GM23248 (cell line): ENCODE measurements at regions not wholly inside any gene's neighbourhood (a gene's known extent, or its start where the extent isn't known, plus 50 kb on each side); places are given as distances from the start of the nearest gene placed in this dataset.
"Not testable (repeated sequence)": the region's sequence is repeated elsewhere in the genome, so short reads cannot be mapped to it uniquely, and the experiment has no call there.

Experiments used
- DNase-seq: peaks from one replicate; pipeline ENCODE4 v3.0.0-alpha.2; 2015
- H2AFZ ChIP-seq: fragments of 200-600 bp; sonication (generic); 2 replicates; pipeline ENCODE4 v1.6.1; 2016; ENCODE audit warnings: antibody characterized with exemption
- H3F3A ChIP-seq: fragments of 200-600 bp; sonication (generic); 2 replicates; pipeline ENCODE4 v1.6.1; 2016; ENCODE audit warnings: mild to moderate bottlenecking, antibody characterized with exemption, mixed run types; ENCODE audit not compliant: insufficient read depth
- H3K27ac ChIP-seq: fragments of 200-600 bp; sonication (generic); 2 replicates; pipeline ENCODE4 v1.5.1; 2016; ENCODE audit warnings: mild to moderate bottlenecking
- H3K27me3 ChIP-seq: fragments of 200-600 bp; sonication (generic); replicated peaks from 2 replicates; pipeline ENCODE4 v1.6.1; 2016; ENCODE audit warnings: mild to moderate bottlenecking; ENCODE audit not compliant: insufficient read depth
- H3K36me3 ChIP-seq: fragments of 200-600 bp; sonication (generic); 2 replicates; pipeline ENCODE4 v1.6.1; 2016; ENCODE audit warnings: low read depth, mild to moderate bottlenecking
- H3K4me1 ChIP-seq: fragments of 200-600 bp; sonication (generic); 2 replicates; pipeline ENCODE4 v1.6.1; 2016; ENCODE audit warnings: mild to moderate bottlenecking; ENCODE audit not compliant: insufficient read depth
- H3K4me2 ChIP-seq: fragments of 200-600 bp; sonication (generic); one replicate; pipeline ENCODE4 v1.6.1; 2016; ENCODE audit warnings: mild to moderate bottlenecking; ENCODE audit not compliant: unreplicated experiment
- H3K4me3 ChIP-seq: fragments of 200-600 bp; sonication (generic); 2 replicates; pipeline ENCODE4 v1.5.1; 2016; ENCODE audit warnings: mild to moderate bottlenecking
- H3K79me2 ChIP-seq: fragments of 200-600 bp; sonication (generic); 2 replicates; pipeline ENCODE4 v1.6.1; 2016; ENCODE audit warnings: mild to moderate bottlenecking; ENCODE audit not compliant: insufficient read depth
- H3K9ac ChIP-seq: fragments of 200-600 bp; sonication (generic); 2 replicates; pipeline ENCODE4 v1.6.1; 2016; ENCODE audit warnings: mild to moderate bottlenecking
- H3K9me2 ChIP-seq: fragments of 200-600 bp; sonication (generic); 2 replicates; pipeline ENCODE4 v1.6.1; 2016; ENCODE audit warnings: mixed run types, mild to moderate bottlenecking, moderate library complexity; ENCODE audit not compliant: insufficient read depth
- H3K9me3 ChIP-seq: fragments of 200-600 bp; sonication (generic); one replicate; pipeline ENCODE4 v1.6.1; 2017; ENCODE audit warnings: low read depth
- H4K20me1 ChIP-seq: fragments of 200-600 bp; sonication (generic); 2 replicates; pipeline ENCODE4 v1.6.0; 2016; ENCODE audit not compliant: insufficient read depth
- EZH2 ChIP-seq: fragments of 200-600 bp; sonication (generic); IDR thresholded peaks from 2 replicates; pipeline ENCODE4 v1.6.1; 2018; ENCODE audit warnings: antibody characterized with exemption, mild to moderate bottlenecking; ENCODE audit not compliant: insufficient read depth, poor library complexity, severe bottlenecking
- EZH2phosphoT487 ChIP-seq: fragments of 200-600 bp; sonication (generic); IDR thresholded peaks from 2 replicates; pipeline ENCODE4 v1.6.1; 2018; ENCODE audit warnings: antibody characterized with exemption, moderate library complexity, mild to moderate bottlenecking, low read depth; ENCODE audit not compliant: insufficient read depth
- WGBS, 2 experiments: methylation state at CpG; one replicate each; pipeline ENCODE4 v1.1.6; 2015 to 2017; ENCODE audit warnings: low lambda C conversion rate in 2 of 2, low coverage in 1 of 2; ENCODE audit errors: missing lambda C conversion rate in 2 of 2; 5-methylcytosine and 5-hydroxymethylcytosine counted together
- in situ Hi-C: fragments of 300-500 bp; cut with MboI; formaldehyde crosslinking; loops from 2 replicates; pipeline ENCODE4 v1.15.0; 2020

DNA sequence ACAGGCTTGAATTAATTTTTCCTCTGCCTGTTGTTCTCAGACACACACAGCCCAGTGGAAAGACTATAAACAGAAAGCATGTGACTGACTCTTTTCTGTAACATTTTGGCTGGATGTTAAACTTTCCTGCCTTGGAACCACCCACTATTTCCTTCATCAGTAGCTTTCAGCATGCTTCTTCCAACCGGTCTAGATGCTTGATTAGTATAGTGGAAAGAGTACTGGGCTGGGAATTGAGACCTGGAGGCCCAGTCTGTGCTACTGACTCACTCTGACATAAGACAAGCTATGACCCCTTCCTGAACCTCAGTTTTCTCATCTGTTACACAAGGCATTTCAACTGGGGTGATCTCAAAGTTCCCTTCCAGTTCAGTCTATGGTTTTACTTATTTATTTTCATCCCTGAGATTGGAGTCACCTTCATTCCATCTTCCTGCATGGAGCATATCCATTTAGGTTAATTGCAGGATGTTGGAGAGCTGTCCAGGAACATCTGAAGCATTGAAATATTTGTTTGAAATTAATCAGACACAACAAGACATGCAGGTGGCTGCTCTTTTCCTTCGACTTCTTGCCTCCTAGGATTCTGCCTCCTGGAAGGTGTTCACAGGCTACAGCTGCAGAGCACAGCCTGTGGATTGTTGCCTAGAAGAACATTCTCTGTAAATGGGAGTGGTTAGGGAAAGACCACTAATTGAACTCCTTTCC lies 173.4 kb downstream of the RTL9 start:
- in situ Hi-C loops: no loop called here
- Histone ChIP-seq H3K4me3 (no peak overlapping the region), H3K27me3 (no peaks in the 10 kb centered on the region), H3K36me3 (no peaks in the 10 kb centered on the region), H4K20me1 (no peaks in the 10 kb centered on the region), H3K9ac (no peak overlapping the region), H3K9me2 (no peaks in the 10 kb centered on the region), H3K27ac (no peak overlapping the region), H3K4me2 (no peak overlapping the region), H3K79me2 (no peaks in the 10 kb centered on the region), H3F3A (no peaks in the 10 kb centered on the region), H3K4me1 (no peaks in the 10 kb centered on the region), H3K9me3 (no peaks in the 10 kb centered on the region), H2AFZ (no peak overlapping the region)
- no peak for TF ChIP-seq EZH2phosphoT487
- TF ChIP-seq EZH2: no peak
- DNase-seq: peak; percentile 36
- whole genome bisulfite sequencing, 2 experiments: 41 to 60% methylated on average over 2 of the region's 2 CpGs

DNA sequence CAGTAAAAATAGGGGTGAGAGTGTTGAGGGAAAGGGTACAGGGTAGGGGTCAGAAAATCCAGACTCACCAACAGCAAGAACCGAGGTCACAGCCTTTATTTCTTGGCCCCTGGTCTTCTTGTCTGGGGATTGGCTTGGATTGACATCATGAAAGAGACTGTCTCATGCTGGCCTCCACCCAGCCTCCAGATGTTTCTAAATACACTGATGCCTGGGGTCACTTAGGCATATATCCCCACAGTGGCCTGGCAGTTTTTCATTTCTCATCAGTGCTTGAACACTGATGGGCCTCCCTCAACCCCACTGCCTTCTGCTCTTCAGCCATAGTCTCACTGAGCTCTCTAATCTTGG lies 173.9 kb downstream of the RTL9 start:
- Histone ChIP-seq H4K20me1 (no peaks in the 10 kb centered on the region), H3K4me1 (no peaks in the 10 kb centered on the region), H3K79me2 (no peaks in the 10 kb centered on the region), H3K4me3 (no peak overlapping the region), H2AFZ (no peak overlapping the region), H3K4me2 (no peak overlapping the region), H3K27ac (no peak overlapping the region), H3K9ac (no peak overlapping the region), H3K27me3 (no peaks in the 10 kb centered on the region), H3F3A (no peaks in the 10 kb centered on the region), H3K9me3 (no peaks in the 10 kb centered on the region), H3K9me2 (no peaks in the 10 kb centered on the region), H3K36me3 (no peaks in the 10 kb centered on the region)
- 9 to 13% methylated on average over 1 of the region's 1 CpG for WGBS, 2 experiments
- no peak for TF ChIP-seq EZH2
- no peak for TF ChIP-seq EZH2phosphoT487
- no peak for DNase-seq
- in situ Hi-C loops: no loop called here

DNA sequence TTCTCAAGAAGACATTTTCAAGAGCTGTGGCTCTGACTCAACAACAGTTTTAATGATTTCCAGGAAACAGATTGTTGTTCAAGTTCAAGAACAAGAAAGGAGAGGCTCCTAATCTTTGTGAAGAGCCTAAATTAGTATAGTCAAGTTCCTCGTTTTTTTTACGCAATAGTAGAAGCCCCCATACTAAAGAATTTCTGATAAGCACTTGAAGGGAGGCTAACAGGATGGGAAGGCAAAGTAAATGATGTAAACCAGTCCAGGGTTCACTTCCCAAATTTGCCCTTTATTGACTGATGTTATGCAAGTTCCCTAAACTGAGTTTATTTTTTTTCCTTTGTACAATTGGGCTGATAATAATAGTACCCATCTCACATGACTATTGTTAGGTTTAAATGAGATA lies 178.2 kb downstream of the RTL9 start:
- no peak overlapping the region for H2AFZ ChIP-seq
- no peaks in the 10 kb centered on the region for H3K27me3 ChIP-seq
- no peak overlapping the region for H3K4me2 ChIP-seq
- DNase-seq: no peak
- in situ Hi-C loops: no loop called here
- H3K9me2 ChIP-seq: no peaks in the 10 kb centered on the region
- no peaks in the 10 kb centered on the region for H3K4me1 ChIP-seq
- H3K36me3 ChIP-seq: no peaks in the 10 kb centered on the region
- TF ChIP-seq EZH2 (no peak), EZH2phosphoT487 (no peak)
- no peaks in the 10 kb centered on the region for H3K9me3 ChIP-seq
- no peaks in the 10 kb centered on the region for H3F3A ChIP-seq
- 49 to 58% methylated on average over 2 of the region's 2 CpGs for WGBS, 2 experiments
- H3K4me3 ChIP-seq: no peak overlapping the region
- no peaks in the 10 kb centered on the region for H4K20me1 ChIP-seq
- H3K79me2 ChIP-seq: no peaks in the 10 kb centered on the region
- H3K27ac ChIP-seq: no peak overlapping the region
- H3K9ac ChIP-seq: no peak overlapping the region

DNA sequence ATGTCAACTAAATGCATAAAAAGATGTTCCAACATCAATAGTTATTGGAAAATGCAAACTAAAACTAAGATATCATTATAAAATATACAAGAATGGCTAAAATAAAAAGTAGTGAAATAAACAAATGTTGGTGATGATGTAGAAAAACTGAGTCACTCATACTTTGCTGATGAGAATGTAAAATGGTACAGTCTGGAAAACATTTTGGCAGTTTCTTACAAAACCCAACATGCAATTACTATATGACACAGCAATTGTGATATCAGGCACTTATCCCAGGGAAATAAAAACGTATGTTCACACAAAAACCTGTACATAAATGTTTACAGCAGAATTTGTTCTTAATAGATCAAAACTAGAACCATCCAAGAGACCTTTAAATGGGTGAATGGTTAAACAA lies 182.6 kb downstream of the RTL9 start:
- peak; percentile 41 for DNase-seq
- Histone ChIP-seq H3K27ac (no peak overlapping the region), H3K9me2 (no peaks in the 10 kb centered on the region), H3K27me3 (no peaks in the 10 kb centered on the region), H4K20me1 (no peaks in the 10 kb centered on the region), H2AFZ (no peak overlapping the region), H3F3A (no peaks in the 10 kb centered on the region), H3K4me3 (no peak overlapping the region), H3K36me3 (no peaks in the 10 kb centered on the region), H3K4me1 (no peaks in the 10 kb centered on the region), H3K9ac (no peak overlapping the region), H3K79me2 (no peaks in the 10 kb centered on the region), H3K9me3 (no peaks in the 10 kb centered on the region), H3K4me2 (no peak overlapping the region)
- no peak for TF ChIP-seq EZH2phosphoT487
- TF ChIP-seq EZH2: no peak
- WGBS, 2 experiments: 38 to 39% methylated on average over 1 of the region's 1 CpG
- in situ Hi-C loops: no loop called here

DNA sequence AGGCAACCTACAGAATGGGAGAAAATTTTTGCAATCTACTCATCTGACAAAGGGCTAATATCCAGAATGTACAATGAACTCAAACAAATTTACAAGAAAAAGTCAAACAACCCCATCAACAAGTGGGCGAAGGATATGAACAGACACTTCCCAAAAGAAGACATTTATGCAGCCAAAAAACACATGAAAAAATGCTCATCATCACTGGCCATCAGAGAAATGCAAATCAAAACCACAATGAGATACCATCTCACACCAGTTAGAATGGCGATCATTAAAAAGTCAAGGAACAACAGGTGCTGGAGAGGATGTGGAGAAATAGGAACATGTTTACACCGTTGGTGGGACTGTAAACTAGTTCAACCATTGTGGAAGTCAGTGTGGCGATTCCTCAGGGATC lies 192.2 kb downstream of the RTL9 start:
- H3K9me2 ChIP-seq, in situ Hi-C loops, DNase-seq, H3K36me3 ChIP-seq, H3K27ac ChIP-seq, H4K20me1 ChIP-seq, H3K9me3 ChIP-seq, H3K79me2 ChIP-seq, H2AFZ ChIP-seq, H3K4me1 ChIP-seq, H3F3A ChIP-seq, H3K9ac ChIP-seq, H3K4me3 ChIP-seq, H3K4me2 ChIP-seq, H3K27me3 ChIP-seq: not testable (repeated sequence)
- 77 to 80% methylated on average over 4 of the region's 4 CpGs for WGBS, 2 experiments
